ENCODE measurements at regions not wholly inside any gene's neighbourhood (a gene's known extent, or its start where the extent isn't known, plus 50 kb on each side); places are given as distances from the start of the nearest gene placed in this dataset.

GRCh38 chr22:49721211-49721763 lies 106.4 kb downstream of the BRD1 start:
- TF ChIP-seq, protein P1, sequence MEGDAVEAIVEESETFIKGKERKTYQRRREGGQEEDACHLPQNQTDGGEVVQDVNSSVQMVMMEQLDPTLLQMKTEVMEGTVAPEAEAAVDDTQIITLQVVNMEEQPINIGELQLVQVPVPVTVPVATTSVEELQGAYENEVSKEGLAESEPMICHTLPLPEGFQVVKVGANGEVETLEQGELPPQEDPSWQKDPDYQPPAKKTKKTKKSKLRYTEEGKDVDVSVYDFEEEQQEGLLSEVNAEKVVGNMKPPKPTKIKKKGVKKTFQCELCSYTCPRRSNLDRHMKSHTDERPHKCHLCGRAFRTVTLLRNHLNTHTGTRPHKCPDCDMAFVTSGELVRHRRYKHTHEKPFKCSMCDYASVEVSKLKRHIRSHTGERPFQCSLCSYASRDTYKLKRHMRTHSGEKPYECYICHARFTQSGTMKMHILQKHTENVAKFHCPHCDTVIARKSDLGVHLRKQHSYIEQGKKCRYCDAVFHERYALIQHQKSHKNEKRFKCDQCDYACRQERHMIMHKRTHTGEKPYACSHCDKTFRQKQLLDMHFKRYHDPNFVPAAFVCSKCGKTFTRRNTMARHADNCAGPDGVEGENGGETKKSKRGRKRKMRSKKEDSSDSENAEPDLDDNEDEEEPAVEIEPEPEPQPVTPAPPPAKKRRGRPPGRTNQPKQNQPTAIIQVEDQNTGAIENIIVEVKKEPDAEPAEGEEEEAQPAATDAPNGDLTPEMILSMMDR (conservative IDR thresholded peaks at IDR 0.05; ENCODE audit: low read depth in 2 of 2), result no peak
- TF ChIP-seq EZH2 (IDR thresholded peaks at IDR 0.05; ENCODE audit: low read depth, unreplicated experiment) (no peak), EZH2phosphoT487 (IDR thresholded peaks at IDR 0.05; ENCODE audit: unreplicated experiment) (no peak), POLR2AphosphoS5 (IDR thresholded peaks at IDR 0.05; ENCODE audit: low read depth) (no peak), CREB1 (CRISPR knock-in tag; IDR thresholded peaks at IDR 0.05; ENCODE audit: low read depth) (no peak), REST (IDR thresholded peaks at IDR 0.05; ENCODE audit: unreplicated experiment) (no peak), ZNF331 (CRISPR knock-in tag; IDR thresholded peaks at IDR 0.05; ENCODE audit: low read depth) (no peak), STAT1 (IDR thresholded peaks at IDR 0.05; ENCODE audit: unreplicated experiment) (no peak)

All from GM23338 (cell line).